DND-41 (cell line): ENCODE measurements at regions not wholly inside any gene's neighbourhood (a gene's known extent, or its start where the extent isn't known, plus 50 kb on each side); places are given as distances from the start of the nearest gene placed in this dataset.

Experiments
- ATAC-seq: fragments of 200-7000 bp; cut with Tn5 transposase; 3 replicates; pipeline ENCODE4 v1.9.1; 2021; ENCODE audit warnings: low read depth; ENCODE audit not compliant: insufficient read depth
- DNase-seq: peaks from one replicate; pipeline ENCODE4 v3.0.0-alpha.2; 2020
- H2AFZ ChIP-seq: 2 replicates; pipeline ENCODE4 v1.6.0; 2012; ENCODE audit warnings: low read depth, low read length
- H3K27ac ChIP-seq: 2 replicates; pipeline ENCODE4 v1.5.1; 2012; ENCODE audit warnings: low read length, inconsistent platforms
- H3K27me3 ChIP-seq: fragments of 200-600 bp; sonication (generic); 2 replicates; pipeline ENCODE4 v1.6.0; 2012; ENCODE audit warnings: low read length, mild to moderate bottlenecking, inconsistent platforms; ENCODE audit not compliant: insufficient read depth, poor library complexity
- H3K36me3 ChIP-seq: 2 replicates; pipeline ENCODE4 v1.5.1; 2012; ENCODE audit warnings: low read length, inconsistent platforms; ENCODE audit not compliant: insufficient read depth
- H3K4me1 ChIP-seq: 2 replicates; pipeline ENCODE4 v1.5.1; 2012; ENCODE audit warnings: mild to moderate bottlenecking, low read length; ENCODE audit not compliant: insufficient read depth
- H3K4me2 ChIP-seq: 2 replicates; pipeline ENCODE4 v1.6.0; 2012; ENCODE audit warnings: mild to moderate bottlenecking, moderate library complexity, low read length, inconsistent platforms; ENCODE audit not compliant: insufficient read depth
- H3K4me3 ChIP-seq, 2 experiments: fragments of 200-600 bp in 1 of 2; shearing (Covaris generic) in 1 of 2; 2 replicates each; pipeline ENCODE4 v1.5.1; 2012 to 2016; ENCODE audit warnings: inconsistent platforms in 2 of 2, low read length in 2 of 2, mild to moderate bottlenecking in 2 of 2, low read depth in 1 of 2, moderate library complexity in 1 of 2
- H3K79me2 ChIP-seq: 2 replicates; pipeline ENCODE4 v1.6.0; 2012; ENCODE audit warnings: low read length, inconsistent platforms; ENCODE audit not compliant: insufficient read depth
- H3K9ac ChIP-seq: 2 replicates; pipeline ENCODE4 v1.6.0; 2012; ENCODE audit warnings: low read depth, mild to moderate bottlenecking, inconsistent platforms, low read length, moderate library complexity
- H3K9me3 ChIP-seq: 2 replicates; pipeline ENCODE4 v1.5.1; 2012; ENCODE audit warnings: low read length, moderate library complexity, mild to moderate bottlenecking, inconsistent platforms; ENCODE audit not compliant: insufficient read depth, severe bottlenecking
- H4K20me1 ChIP-seq: 2 replicates; pipeline ENCODE4 v1.6.0; 2012; ENCODE audit warnings: low read length; ENCODE audit not compliant: insufficient read depth
- EZH2 ChIP-seq: IDR thresholded peaks from 3 replicates; pipeline ENCODE4 v1.6.1; 2012; ENCODE audit warnings: borderline replicate concordance, low read depth, mild to moderate bottlenecking, moderate library complexity, low read length, inconsistent platforms; ENCODE audit not compliant: severe bottlenecking
- TF ChIP-seq, protein P1 (sequence below): IDR thresholded peaks from 2 replicates; pipeline ENCODE4 v1.5.1; 2012; ENCODE audit warnings: borderline replicate concordance, low read length, moderate library complexity, mild to moderate bottlenecking; ENCODE audit not compliant: poor library complexity, severe bottlenecking; ENCODE audit errors: extremely low read depth

DNA sequence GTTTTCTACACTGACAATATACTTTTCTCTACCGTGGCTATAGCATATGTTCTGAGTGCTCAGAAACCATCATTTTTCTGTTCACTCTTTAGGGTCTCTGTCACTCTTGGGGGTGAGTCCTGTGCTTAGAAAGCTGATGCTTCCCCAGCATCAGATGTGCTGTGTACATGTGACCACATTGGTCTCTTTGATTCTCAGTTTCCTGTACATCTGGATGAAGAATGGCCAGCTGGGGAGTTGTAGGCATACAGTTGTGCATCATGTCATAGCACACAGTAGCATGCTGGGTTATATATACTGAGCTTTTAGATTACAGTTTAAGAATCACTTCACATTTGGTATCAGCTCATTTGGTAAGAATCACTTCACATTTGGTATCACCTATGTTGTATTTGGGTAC is 238.6 kb upstream of the PREP start:
- H3K36me3 ChIP-seq = no peaks in the 10 kb centered on the region
- TF ChIP-seq EZH2 = no peak
- TF ChIP-seq, protein P1, sequence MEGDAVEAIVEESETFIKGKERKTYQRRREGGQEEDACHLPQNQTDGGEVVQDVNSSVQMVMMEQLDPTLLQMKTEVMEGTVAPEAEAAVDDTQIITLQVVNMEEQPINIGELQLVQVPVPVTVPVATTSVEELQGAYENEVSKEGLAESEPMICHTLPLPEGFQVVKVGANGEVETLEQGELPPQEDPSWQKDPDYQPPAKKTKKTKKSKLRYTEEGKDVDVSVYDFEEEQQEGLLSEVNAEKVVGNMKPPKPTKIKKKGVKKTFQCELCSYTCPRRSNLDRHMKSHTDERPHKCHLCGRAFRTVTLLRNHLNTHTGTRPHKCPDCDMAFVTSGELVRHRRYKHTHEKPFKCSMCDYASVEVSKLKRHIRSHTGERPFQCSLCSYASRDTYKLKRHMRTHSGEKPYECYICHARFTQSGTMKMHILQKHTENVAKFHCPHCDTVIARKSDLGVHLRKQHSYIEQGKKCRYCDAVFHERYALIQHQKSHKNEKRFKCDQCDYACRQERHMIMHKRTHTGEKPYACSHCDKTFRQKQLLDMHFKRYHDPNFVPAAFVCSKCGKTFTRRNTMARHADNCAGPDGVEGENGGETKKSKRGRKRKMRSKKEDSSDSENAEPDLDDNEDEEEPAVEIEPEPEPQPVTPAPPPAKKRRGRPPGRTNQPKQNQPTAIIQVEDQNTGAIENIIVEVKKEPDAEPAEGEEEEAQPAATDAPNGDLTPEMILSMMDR = no peak
- no peaks in the 10 kb centered on the region for H4K20me1 ChIP-seq
- peak; percentile 96 for ATAC-seq
- peak overlapping the region; percentile 75 for H3K27ac ChIP-seq
- no peaks in the 10 kb centered on the region for H3K79me2 ChIP-seq
- no peaks in the 10 kb centered on the region for H3K27me3 ChIP-seq
- no peak overlapping the region; the same call in 1 of the 2 replicates for H2AFZ ChIP-seq
- peak overlapping the region in 1 of 2 experiments; percentile 7; a peak in 1 of 4 replicates for H3K4me3 ChIP-seq
- peak overlapping the region; percentile 19; the same call in 1 of the 2 replicates for H3K9ac ChIP-seq
- peak; percentile 81 for DNase-seq
- H3K4me2 ChIP-seq = peak overlapping the region; percentile 43
- peaks cover 58% of the 10 kb centered on the region for H3K4me1 ChIP-seq
- H3K9me3 ChIP-seq = no peaks in the 10 kb centered on the region

- H3K4me2 ChIP-seq = no peak overlapping the region
- no peaks in the 10 kb centered on the region for H4K20me1 ChIP-seq
- no peak overlapping the region for H3K4me3 ChIP-seq
- no peaks in the 10 kb centered on the region for H3K27me3 ChIP-seq
- peaks cover 36% of the 10 kb centered on the region for H3K4me1 ChIP-seq
- H3K9ac ChIP-seq = no peak overlapping the region
- H3K27ac ChIP-seq = no peak overlapping the region
- DNase-seq (no peak), ATAC-seq (no peak)
- H3K9me3 ChIP-seq = no peaks in the 10 kb centered on the region
- H2AFZ ChIP-seq = no peak overlapping the region
- no peaks in the 10 kb centered on the region for H3K36me3 ChIP-seq
- TF ChIP-seq, protein P1 = no peak
- TF ChIP-seq EZH2 = no peak
- H3K79me2 ChIP-seq = no peaks in the 10 kb centered on the region
Observed at GRCh38 chr6:105639124-105639523, 236.2 kb upstream of the PREP start.

DNA sequence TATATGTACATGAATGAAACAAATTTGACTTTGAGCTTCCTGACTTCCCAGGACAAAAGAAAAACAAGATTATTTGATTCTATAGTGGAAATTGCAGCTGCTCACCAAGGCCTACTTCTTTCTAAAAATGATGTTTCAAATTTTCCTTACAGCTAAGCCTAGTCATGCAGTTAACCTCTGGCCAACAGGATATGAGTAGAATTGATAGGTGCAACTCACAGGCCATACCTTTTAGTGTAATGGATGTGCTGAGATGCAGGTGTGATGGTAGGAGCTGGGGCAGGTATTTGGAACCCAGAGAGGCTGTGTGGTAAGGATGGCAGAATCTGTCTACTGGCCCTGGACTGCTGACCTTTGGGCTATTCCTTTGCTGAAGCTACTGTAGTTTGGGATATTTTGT is 230.9 kb upstream of the PREP start:
- H4K20me1 ChIP-seq = no peaks in the 10 kb centered on the region
- no peak overlapping the region for H3K4me2 ChIP-seq
- H3K9me3 ChIP-seq = peaks cover 4% of the 10 kb centered on the region
- DNase-seq = no peak
- no peaks in the 10 kb centered on the region for H3K4me1 ChIP-seq
- no peaks in the 10 kb centered on the region for H3K79me2 ChIP-seq
- no peak overlapping the region for H2AFZ ChIP-seq
- H3K4me3 ChIP-seq = no peak overlapping the region
- H3K36me3 ChIP-seq = no peaks in the 10 kb centered on the region
- H3K27me3 ChIP-seq = no peaks in the 10 kb centered on the region
- ATAC-seq = no peak
- no peak for TF ChIP-seq EZH2
- TF ChIP-seq, protein P1 = no peak
- no peak overlapping the region for H3K9ac ChIP-seq
- no peak overlapping the region for H3K27ac ChIP-seq
